ENCODE measurements at regions not wholly inside any gene's neighbourhood (a gene's known extent, or its start where the extent isn't known, plus 50 kb on each side); places are given as distances from the start of the nearest gene placed in this dataset.

DNA sequence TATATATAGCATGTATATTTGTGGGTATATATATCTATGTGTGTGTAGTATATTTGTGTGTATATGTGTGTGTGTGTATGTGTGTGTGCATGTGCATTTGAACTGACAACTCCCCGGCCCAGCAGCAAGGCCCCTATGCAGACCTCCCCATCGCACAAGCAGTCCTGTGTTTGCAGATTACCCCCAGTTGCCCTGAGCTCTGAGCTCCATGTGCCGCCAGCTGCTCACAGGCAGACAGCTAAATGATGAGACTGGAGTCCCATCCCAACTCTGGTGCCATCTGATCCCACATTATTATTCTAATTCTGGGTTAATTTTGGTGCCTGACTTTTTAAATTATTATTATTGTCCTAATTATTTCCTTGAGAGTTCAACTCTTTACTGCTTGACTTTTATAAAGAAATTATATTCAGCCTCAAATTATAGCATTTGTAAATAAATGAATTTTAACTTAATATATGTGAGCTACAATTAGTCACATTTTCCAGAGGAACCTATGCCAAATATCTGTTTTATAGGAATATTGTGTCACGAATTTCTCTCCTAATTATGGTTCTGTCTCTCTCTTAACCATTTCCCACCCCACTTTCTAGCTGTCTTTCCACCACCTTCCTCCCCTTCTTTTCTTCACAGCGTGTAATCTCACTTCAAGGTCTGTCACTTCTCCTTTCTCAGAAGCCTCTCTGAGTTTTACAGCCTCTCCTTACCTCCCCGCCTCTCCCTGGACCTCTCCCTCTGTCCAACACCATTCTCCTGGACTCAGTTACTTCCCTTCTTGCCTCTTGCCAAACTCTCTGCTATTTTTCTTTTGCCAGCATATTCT is 90.6 kb upstream of the SYNDIG1 start:
- H3K4me1 Mint-ChIP-seq (ENCODE audit: low read depth) = no peaks in the 10 kb centered on the region
- ATAC-seq (ENCODE audit: poor library complexity) = no peak

DNA sequence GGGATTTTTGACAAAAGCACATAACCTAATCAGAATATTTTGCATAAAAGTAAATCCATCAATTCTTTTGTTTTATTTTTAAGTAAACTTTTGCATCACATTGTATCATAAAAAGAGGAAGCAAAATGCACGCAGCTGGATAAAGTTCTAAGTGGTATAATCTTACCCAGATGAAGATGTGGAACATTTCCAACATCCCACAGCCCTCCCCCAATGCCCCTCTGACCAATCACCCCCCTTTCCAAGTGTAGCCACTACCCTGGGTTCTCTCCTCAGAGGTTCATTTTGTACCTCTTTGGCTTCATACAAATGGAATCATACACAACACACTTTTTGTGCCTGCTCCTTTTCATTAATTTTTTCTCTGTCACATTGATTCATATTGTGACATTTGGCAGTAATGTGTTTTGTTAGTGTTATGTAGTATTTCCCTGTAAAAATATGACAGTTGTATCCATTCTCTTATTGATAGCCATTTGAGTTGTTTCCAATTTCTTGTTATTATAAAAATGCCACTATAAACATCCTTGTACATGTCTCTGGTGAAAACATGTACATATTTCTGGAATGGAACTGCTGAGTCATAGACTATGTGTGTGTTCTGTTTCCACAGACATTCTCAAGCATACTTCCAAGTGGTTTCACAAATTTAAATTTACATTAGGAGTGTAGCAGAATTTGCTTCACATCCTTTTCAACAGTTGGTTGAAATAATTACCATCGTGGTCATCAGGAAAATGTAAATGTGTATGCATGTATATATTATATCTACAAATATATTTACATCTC is 92.9 kb upstream of the SYNDIG1 start:
- no peaks in the 10 kb centered on the region for H3K36me3 Mint-ChIP-seq (ENCODE audit: low read depth)
- POLR2A ChIA-PET = no interaction called here
- no peak overlapping the region for H3K27ac Mint-ChIP-seq
- Histone ChIP-seq H3K27ac (ENCODE audit: low read depth in 1 of 2, low read length in 2 of 2) (no peak overlapping the region), H3K27me3 (ENCODE audit: control insufficient read depth in 1 of 2, insufficient read depth in 2 of 2, low read length in 2 of 2) (no peaks in the 10 kb centered on the region), H3K9me3 (ENCODE audit: control insufficient read depth in 1 of 2, insufficient read depth in 1 of 2, low read length in 2 of 2) (no peaks in the 10 kb centered on the region), H3K36me3 (ENCODE audit: insufficient read depth, low read length) (no peaks in the 10 kb centered on the region), H3K4me3 (ENCODE audit: low read length) (no peak overlapping the region), H3K4me1 (ENCODE audit: insufficient read depth, low read length) (no peaks in the 10 kb centered on the region)
- H3K27me3 Mint-ChIP-seq = no peaks in the 10 kb centered on the region
- H3K4me3 Mint-ChIP-seq = no peak overlapping the region
- no peaks in the 10 kb centered on the region for H3K9me3 Mint-ChIP-seq
- no peak for DNase-seq
- TF ChIP-seq CTCF (IDR thresholded peaks at IDR 0.05) = no peak
- CTCF ChIA-PET = no interaction called here
- intact Hi-C loops (cut with DNase I, micrococcal nuclease) = no loop called here
- ATAC-seq (ENCODE audit: poor library complexity) = no peak
- H3K4me1 Mint-ChIP-seq (ENCODE audit: low read depth) = no peaks in the 10 kb centered on the region

More for the DNA sequence above, 90.6 kb upstream of the SYNDIG1 start:
- Histone ChIP-seq H3K4me1 (ENCODE audit: insufficient read depth, low read length) (no peaks in the 10 kb centered on the region), H3K27me3 (ENCODE audit: control insufficient read depth in 1 of 2, insufficient read depth in 2 of 2, low read length in 2 of 2) (no peaks in the 10 kb centered on the region), H3K36me3 (ENCODE audit: insufficient read depth, low read length) (no peaks in the 10 kb centered on the region), H3K27ac (ENCODE audit: low read depth in 1 of 2, low read length in 2 of 2) (no peak overlapping the region), H3K4me3 (ENCODE audit: low read length) (no peak overlapping the region), H3K9me3 (ENCODE audit: control insufficient read depth in 1 of 2, insufficient read depth in 1 of 2, low read length in 2 of 2) (no peaks in the 10 kb centered on the region)
- Mint-ChIP-seq H3K36me3 (ENCODE audit: low read depth) (no peaks in the 10 kb centered on the region), H3K27me3 (no peaks in the 10 kb centered on the region), H3K4me3 (no peak overlapping the region), H3K9me3 (no peaks in the 10 kb centered on the region), H3K27ac (no peak overlapping the region)
- no peak for DNase-seq
- TF ChIP-seq CTCF (IDR thresholded peaks at IDR 0.05) = no peak
- ChIA-PET POLR2A (no interaction called here), CTCF (no interaction called here)
- intact Hi-C loops (cut with DNase I, micrococcal nuclease) = no loop called here

DNA sequence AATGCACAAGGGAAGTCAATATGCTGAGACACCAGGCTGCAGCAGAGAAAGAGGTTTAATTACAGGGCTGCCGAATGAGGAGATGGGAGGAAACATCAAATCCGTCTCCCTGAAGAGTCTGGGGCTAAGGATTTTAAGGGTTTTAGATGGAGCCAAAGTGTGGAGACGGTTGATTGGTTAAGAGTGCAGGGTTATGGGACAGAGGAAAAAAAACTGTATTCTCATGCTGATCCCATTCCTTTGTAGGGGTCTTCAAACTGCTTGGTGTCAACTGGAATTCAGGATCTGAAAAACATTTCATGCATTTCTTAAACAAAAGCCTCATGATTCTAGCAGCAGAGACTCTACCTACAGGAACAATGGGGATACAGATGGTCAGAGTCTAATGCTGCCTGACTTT is 96.1 kb upstream of the SYNDIG1 start:
- H3K27ac ChIP-seq (ENCODE audit: low read depth in 1 of 2, low read length in 2 of 2) = no peak overlapping the region
- no peaks in the 10 kb centered on the region for H3K27me3 ChIP-seq (ENCODE audit: control insufficient read depth in 1 of 2, insufficient read depth in 2 of 2, low read length in 2 of 2)
- peaks cover 0 to 5% of the 10 kb centered on the region in 2 experiments for H3K9me3 ChIP-seq (ENCODE audit: control insufficient read depth in 1 of 2, insufficient read depth in 1 of 2, low read length in 2 of 2)
- H3K27me3 Mint-ChIP-seq = no peaks in the 10 kb centered on the region
- ChIA-PET CTCF (no interaction called here), POLR2A (no interaction called here)
- intact Hi-C loops (cut with DNase I, micrococcal nuclease) = no loop called here
- no peaks in the 10 kb centered on the region for H3K9me3 Mint-ChIP-seq
- ATAC-seq (ENCODE audit: poor library complexity) (no peak), DNase-seq (no peak)
- no peaks in the 10 kb centered on the region for H3K4me1 ChIP-seq (ENCODE audit: insufficient read depth, low read length)
- no peak overlapping the region for H3K4me3 Mint-ChIP-seq
- H3K4me1 Mint-ChIP-seq (ENCODE audit: low read depth) = no peaks in the 10 kb centered on the region
- no peaks in the 10 kb centered on the region for H3K36me3 Mint-ChIP-seq (ENCODE audit: low read depth)
- H3K36me3 ChIP-seq (ENCODE audit: insufficient read depth, low read length) = no peaks in the 10 kb centered on the region
- no peak overlapping the region for H3K27ac Mint-ChIP-seq
- TF ChIP-seq CTCF (IDR thresholded peaks at IDR 0.05) = no peak
- no peak overlapping the region for H3K4me3 ChIP-seq (ENCODE audit: low read length)

All from CD4-positive, alpha-beta T cell (primary cell).